ENCODE measurements at regions not wholly inside any gene's neighbourhood (a gene's known extent, or its start where the extent isn't known, plus 50 kb on each side); places are given as distances from the start of the nearest gene placed in this dataset.
A peak's percentile ranks its signal among the peaks of the same experiment; 100 is the strongest.
"Not testable (repeated sequence)": the region's sequence is repeated elsewhere in the genome, so short reads cannot be mapped to it uniquely, and the experiment has no call there.

DNA sequence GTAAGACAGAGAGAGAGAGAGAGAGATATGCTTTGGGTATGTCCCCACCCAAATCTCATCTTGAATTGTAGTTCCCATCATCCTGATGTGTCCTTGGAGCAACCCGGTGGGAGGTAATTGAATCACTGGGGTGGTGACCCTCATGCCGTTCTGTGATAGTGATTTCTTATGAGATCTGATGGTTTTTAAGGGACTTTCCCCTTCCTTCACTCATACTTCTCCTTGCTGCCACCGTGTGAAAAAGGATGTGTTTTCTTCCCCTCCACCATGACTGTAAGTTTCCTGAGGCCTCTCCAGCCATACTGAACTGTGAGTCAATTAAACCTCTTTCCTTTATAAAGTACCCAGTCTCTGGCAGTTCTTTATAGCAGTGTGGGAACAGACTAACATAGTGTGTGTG lies 60.3 kb downstream of the EOMES start:
- DNase-seq (ENCODE audit: low read depth): no peak

DNA sequence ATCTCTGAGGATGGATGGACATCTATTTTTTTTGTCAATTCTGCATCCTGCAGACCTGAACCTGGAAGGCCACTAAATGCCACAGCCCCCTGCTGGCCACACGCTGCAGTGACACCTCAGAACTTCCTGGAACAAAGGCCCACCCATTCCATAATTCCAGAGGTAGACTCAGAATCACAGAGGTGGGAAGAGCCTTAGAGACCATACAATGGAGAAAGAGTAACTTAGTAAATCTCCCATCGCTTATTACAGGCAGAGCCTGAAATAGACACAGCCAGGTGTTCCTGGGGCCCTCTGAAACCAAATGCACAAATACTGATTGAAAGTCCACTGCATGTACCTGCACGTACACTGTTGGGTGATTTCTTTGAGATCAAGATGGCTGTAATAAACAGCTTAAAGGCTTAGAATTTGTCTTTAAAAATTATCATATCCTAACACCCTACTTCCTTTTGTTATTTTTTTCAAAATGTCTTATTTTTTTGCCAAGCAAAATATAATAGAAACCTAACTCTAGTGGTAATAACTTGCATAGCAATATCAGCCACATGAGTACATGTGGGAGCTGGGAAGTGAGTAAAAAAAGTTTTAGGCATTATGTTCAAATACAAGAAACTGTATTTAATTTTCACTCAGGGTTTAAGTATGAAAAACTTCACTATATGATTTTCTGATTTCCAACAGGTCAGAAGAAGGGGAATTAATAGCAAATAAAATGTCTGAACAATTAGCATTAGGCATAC lies 62.7 kb downstream of the EOMES start:
- DNase-seq (ENCODE audit: low read depth): no peak

DNA sequence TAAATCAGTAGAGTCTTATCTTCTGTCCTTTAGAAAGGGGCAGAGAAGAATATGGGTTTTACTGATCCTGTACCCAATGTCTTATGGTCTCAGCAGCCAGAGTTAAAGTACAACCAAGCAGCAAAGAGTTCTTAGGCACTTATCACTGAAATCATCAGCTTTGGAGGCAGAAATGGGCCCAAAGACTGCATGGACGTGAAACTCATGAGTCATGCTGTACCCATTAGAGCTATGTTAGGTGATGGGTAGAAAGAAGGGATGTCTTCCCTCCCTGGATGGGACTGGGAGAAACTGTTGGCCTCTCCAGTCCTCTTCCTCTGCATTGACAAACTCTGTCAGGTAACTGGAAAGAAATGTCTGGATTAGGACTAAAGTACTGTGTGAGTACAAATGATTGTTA lies 63.4 kb downstream of the EOMES start:
- no peak for DNase-seq (ENCODE audit: low read depth)

DNA sequence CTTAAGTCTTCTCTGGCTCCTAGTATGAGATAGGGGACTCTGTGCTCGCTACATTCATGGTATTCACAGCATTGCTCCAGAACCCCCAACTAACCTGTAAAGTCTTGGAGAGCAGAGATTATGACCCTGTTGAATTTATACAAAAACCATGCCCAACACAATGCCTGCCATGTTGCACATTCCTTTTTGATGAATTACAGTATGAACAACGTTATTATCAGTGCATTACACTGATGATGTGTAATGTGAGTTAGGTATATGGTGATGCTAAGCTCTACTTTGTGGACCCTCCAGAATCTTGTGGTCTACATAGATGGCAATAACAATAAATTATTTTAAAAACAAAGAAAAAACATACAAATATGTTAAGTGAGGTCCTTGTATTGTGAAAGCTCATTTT lies 64.3 kb downstream of the EOMES start:
- DNase-seq (ENCODE audit: low read depth): no peak

DNA sequence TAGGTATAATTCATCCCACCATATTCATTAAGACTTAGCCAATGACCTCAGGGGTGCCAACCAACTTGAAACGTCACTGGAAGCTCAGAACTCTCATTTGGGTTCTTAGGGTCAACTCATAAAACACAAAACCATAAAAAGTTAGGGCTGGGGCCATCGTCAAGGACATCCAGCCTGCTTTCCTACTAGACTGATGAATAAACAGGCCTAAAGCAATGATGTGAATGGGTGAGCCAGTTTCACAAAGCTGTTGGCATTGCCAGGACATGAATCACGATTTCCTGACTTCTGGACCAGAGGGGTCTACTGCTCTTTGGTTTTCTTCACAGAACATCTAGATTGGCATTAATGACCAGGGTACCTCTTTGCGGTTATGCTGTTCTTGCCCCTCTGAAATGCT lies 64.7 kb downstream of the EOMES start:
- no peak for DNase-seq (ENCODE audit: low read depth)

DNA sequence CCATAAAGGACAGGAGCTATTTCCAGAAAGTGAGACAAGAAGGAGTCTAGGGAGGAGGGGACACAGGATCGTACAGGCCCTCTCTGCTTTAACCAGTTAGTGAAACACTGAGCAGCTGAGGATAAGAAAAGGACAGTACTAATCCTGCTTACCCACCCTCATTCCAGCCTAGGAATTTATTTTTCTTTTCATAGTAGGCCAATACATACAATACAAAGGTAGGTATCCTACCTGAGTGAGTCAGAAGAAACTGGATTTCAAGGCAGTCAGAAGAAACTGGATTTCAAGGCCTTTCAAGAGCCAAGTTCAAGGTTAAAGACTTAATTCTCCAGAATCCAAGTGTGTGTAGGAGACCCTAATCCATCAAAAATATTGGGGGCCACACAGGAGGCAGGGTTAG lies 65.3 kb downstream of the EOMES start:
- no peak for DNase-seq (ENCODE audit: low read depth)

DNA sequence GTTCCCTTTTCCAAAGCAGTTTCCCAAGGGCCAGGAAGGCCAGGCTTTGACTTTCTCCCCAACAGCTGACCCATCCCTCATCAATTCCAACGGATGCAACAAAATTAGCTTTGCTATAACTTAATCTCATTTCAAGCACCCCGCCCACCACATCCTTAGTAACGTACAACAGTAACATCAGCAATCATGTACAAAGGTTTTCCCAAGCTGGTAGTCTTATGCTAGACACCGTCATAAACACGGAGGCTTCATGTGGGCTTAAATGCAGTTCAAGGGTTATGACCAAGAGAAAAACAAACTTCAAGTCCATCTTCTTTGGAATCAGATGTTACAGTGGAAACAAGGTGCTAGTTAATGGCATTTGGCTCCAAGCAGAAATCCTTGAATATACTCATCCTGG lies 66.6 kb downstream of the EOMES start:
- no peak for DNase-seq (ENCODE audit: low read depth)

DNA sequence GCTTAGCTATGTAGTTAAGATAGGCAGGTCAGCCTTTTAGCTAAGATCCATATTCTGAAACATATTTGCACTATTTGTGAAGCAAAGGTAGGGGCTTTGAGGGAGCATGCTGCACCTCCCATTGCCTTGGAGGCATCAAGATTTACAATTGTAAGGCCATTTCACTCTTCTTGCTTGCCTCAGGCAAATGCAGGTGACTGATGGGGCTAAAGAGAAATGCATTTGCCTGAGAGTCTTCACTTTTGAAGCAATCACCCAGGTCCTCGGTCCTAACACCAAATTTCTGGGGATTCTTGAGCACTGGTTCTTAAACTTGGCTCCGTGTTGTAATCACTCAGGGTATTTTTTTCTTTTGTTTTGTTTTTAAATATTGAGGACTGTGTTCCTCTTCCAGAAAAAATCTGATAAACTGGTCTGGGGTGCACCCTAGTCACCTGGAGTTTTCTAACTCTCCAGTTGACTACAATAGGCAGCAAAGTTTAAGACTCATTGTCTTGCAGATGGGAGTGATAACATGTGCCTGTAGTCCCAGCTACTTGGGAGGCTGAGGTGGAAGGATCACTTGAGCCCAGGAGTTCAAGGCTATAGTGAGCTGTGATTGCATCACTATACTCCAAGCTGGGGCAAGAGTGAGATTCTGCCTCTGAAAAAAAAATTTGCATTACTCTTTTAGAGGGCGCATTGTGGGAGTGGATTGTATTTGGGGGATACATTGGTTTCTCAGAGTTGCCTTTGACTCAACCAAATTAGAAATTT lies 68.1 kb downstream of the EOMES start:
- no peak for DNase-seq (ENCODE audit: low read depth)

DNA sequence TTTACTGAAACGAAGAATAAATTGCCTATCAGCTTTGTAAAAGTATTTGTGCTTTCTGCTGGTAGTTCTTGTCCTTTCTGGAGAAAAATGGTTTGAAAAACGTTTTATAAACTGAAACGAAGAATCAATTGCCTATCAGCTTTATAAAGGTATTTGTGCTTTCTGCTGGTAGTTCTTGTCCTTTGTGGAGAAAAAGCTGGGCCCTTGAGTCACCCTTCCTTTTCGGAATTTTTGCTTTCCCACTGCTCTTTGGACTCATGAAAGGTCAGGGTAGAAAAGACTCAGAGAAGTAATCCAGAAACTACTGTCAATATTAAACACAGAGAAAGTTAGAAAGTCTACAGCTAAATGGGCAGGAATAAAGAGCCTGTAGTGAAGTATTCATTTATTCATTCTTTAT lies 72.8 kb downstream of the EOMES start:
- DNase-seq (ENCODE audit: low read depth): no peak

DNA sequence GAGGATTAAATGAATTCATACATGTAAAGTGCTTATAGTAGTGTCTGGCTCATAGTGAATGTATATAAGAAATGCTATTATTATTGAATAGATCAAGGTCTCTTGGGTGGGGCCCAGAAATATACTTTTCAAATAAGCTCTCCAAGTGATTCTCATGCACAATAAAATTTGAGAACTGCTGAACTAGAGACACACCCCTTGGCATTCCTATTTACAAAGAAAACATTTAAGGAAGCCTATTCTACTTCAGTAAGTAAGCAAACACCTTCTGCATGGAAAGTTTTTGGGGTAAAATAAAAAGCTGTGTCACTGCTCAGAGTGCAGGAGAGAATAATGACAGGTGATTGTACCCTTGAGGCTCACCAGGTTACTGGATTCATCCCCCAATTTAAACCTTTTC lies 75.2 kb downstream of the EOMES start:
- no peak for DNase-seq (ENCODE audit: low read depth)

DNA sequence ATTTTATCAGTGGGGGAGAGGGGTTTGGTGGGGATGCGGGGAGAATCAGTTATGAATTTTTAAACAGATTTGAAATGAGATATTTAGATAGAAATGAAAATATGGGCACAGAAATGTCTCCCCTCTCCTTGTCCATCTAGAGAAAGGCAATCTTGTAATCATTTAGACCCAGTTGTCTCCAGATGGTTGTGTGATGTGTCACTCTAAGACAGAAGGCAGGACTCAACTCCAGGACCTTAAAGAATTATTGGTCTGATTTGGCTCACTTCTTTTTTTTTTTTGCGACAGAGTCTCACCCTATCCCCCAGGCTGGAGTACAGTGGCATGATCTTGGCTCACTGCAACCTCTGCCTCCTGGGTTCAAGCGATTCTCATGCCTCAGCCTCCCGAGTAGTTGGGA lies 77.2 kb downstream of the EOMES start:
- no peak for DNase-seq (ENCODE audit: low read depth)

DNA sequence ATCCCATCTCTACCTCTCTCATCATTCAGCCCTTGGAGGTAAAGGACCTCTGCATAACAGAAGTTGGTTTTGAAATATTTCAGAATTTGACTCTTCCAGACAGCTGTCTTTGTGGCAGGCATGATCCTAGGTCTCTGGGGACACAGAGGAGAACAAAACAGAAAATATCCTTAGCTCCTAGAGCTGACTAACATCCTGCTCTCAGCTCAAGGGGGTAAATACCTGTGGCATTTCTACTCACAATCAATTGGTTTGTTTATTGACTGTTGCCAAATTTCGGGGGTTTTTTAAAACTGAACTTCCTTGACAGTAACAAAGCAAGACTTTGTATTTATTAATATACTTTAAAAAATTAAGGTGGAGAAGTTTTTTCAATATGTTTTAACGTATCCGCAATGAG lies 78.8 kb downstream of the EOMES start:
- no peak for DNase-seq (ENCODE audit: low read depth)

DNA sequence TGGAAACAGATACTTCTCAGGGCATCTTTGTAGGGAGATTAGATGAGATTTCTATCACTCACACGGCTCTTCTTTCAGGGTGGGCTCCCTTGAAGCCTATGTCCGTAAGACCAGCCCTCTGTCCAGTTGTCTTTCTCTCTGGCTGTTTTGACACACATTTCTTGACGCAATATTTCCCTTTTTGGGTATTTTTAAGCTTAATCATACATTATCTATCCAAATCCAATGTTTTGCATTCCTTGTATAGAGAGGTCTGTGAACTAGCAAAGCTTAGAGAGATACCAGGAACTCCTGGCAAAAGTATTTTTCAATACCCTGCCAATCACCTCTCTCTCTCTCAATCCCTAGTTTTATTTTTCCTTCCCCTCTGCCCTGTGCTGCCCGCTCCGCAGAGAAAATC lies 79.3 kb downstream of the EOMES start:
- no peak for DNase-seq (ENCODE audit: low read depth)

DNA sequence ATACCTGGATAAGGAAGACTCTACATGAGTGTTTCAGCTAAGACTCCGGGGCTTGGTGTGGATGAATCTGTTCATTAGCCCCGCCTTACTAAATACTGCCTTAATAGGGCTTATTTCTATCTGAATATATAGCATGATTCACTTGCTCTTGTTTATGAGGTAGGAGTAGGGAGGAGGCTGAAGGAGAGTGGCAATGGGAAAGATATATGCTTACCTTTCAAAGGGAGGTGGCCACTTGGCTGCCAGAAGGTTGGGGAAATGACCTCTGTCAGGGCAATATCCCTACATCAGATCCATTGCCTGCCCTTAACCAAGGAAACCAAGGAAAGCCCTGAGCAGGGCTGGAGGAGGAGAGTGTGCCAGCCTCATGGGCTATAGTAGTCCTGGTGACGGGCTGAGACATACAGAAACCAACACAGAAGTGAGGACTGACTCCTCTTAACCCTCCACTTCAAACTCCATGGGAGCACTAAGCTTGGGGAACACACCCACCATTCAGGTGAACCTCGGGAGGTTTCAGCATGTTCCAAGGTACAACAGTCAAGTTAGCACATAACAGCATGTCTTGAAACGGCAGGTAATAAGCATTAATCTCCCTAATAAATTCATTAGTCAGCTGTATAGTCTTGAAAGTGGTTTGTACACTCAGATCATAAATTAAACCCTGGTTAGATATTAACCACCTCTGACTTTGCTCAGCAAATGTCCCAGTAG lies 80.1 kb downstream of the EOMES start:
- no peak for DNase-seq (ENCODE audit: low read depth)

DNA sequence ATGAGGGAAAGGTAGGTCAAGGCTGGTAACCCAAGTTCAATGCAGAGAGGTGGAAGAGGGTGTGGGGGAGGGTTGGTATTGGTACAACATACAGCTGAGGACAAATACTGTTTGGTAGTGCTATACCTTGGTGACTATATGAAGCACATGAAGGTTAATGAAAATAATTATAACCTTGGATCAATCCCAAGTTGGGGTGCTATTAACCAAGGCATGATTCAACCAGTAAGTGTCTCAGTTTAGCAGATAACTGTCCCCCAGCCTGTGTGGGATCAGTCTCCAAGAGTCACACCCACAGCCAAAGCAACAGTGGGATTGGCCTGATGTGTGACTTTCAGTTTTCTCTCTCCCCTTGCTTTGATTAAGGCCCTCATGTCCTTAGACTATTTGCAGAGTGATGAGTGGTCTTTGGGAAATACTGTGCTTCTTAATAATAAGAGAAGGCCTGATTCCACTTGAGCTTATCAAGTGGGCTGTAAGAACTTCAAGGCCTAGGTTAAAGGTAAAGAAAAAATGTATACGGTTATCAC lies 80.8 kb downstream of the EOMES start:
- no peak for DNase-seq (ENCODE audit: low read depth)

DNA sequence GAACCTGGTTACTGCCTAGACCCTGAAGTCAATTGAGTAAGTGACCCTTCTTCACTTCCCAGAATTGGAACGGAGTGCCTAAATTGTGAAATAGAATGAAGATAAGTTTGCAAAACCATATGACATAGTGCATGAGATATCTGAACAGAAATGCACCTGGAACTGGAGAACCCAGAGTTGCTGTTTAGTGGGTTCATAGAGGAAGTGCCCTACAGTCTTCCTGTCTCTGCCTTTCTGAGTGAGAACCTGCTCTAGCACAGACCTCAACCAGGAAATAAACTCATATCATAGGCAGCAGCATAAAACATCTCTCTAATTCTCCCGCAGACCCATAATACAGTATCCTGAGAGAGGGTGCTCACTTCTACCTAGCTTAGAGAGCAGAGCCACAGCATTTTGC lies 82.9 kb downstream of the EOMES start:
- DNase-seq (ENCODE audit: low read depth): no peak

DNA sequence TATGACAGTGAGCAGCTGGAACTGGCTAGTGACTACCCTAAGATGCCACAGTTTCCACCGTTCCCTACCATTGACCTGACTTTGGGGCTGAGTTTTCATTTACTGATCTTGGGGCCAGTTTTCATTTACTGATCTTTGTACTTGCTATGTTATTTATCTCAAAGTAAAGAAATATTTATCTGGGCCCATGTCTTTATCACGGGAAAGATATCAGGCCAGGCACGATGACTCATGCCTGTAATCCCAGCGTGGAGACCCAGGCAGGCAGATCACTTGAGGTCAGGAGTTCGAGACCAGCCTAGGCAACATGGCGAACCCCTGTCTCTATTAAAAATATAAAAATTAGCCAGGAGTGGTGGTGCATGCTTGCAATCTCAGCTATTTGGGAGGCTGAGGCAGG lies 83.5 kb downstream of the EOMES start:
- DNase-seq (ENCODE audit: low read depth): no peak

DNA sequence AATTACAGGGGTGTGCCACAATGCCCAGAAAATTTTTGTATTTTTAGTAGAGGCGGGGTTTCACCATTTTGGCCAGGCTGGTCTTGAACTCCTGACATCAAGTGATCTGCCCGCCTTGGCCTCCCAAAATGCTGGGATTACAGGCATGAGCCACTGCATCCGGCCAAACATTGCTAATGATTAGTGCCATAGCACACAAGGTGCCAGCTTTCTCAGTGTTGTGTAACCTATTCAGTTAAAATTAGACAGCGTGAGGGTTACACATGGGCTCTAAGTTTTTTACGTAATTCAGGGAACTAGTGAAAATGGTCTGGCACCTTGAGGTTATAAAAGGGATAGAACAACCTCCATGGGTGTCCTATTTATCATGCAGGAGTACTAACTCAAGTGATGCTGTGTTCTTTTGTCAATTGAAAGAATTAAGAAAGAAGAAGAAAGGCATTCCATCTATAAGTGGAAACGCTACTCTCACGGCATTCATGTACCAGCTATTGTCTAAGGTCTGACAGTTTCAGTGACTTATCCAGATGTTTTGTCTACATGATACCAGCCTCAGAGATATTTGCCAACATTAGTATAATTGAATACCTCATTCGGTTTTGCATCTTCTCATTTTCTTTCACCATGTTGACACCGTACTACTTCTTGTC lies 84.7 kb downstream of the EOMES start:
- DNase-seq (ENCODE audit: low read depth): no peak

DNA sequence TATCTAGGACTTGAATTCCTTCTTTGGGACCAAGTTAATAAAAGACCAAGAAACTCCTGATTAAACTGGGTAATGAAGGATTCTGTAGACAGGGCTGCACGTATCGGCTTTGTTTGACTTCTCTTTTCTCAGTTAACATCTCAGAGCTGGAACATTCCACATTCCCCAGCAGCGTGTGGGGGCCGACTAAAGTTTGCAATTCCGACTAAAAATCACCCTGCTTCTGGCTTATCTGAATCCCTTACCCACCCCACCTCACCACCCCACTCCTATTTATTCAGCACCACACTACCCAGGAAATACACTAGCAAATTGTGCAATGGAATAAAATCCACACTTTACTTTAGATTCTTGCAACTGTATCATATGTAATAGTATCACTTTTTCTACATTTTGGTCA lies 87.1 kb downstream of the EOMES start:
- not testable (repeated sequence) for DNase-seq (ENCODE audit: low read depth)

DNA sequence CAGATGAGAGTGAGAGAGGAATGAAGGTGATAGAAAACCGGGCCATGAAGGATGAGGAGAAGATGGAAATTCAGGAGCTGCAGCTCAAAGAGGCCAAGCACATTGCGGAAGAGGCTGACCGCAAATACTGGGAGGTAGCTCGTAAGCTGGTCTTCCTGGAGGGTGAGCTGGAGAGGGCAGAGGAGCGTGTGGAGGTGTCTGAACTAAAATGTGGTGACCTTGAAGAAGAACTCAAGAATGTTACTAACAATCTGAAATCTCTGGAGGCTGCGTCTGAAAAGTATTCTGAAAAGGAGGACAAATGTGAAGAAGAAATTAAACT lies 88.9 kb downstream of the EOMES start:
- DNase-seq (ENCODE audit: low read depth): no peak

DNA sequence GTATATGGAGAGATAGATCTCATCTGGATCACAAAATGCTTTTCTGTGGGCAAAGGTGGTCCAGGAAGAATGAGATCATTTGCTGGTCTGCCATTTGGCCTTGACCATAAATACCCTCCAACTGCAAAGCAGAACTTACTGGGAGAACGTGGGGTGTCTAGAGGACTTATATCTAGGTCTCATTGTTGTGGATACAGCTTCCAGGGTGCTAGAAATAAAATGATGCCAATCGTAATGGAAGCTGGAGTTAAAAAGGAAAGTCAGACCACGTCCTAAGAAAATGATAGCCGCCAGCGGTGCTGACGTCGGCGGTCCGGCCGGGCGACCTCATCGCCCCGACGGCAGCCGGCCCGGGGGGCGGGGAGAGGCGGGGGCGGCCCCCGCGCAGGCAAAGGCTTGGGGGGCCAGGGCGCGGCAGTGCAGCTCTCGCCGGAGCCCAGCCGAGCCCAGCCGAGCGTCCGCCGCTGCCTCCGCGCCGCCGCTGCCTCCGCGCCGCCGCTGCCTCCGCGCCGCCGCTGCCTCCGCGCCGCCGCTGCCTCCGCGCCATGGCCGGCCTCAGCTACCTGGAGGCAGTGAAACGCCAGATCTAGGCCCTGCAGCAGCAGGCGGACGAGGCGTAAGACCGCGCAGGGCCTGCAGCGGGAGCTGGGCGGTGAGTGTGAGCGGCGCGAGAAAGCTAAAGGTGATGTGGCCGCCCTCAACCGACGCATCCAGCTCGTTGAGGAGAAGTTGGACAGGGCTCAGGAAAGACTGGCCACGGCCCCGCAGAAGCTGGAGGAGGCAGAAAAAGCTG lies 89.5 kb downstream of the EOMES start:
- peak; percentile 29 for DNase-seq (ENCODE audit: low read depth)

DNA sequence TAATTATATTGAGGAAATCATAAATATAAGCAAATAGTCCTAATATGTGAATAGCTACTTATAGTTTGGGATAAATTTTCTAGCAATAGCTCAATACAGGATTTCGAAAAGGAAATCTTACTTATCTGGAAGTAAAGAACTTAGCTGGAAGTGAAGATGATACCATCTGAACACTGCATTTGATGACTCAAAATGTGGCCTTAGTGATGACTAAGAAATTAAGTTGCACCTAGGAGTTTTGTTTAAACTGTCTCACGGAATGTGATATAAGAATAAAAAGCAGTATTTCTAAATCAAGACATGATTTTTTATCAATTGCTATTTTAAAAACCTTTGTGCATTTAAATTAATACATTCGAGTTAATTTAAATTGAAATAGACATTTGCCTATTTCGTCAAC lies 91.2 kb downstream of the EOMES start:
- DNase-seq (ENCODE audit: low read depth): no peak

All from fibroblast of the conjunctiva (primary cell).